PFSK-1 (cell line): ENCODE measurements at regions not wholly inside any gene's neighbourhood (a gene's known extent, or its start where the extent isn't known, plus 50 kb on each side); places are given as distances from the start of the nearest gene placed in this dataset.

ENCODE experiments used
- FOXP2 ChIP-seq: optimal IDR thresholded peaks from 2 replicates; pipeline ENCODE3; 2011; ENCODE audit warnings: borderline replicate concordance, control low read depth, inconsistent platforms; ENCODE audit not compliant: insufficient read depth; ENCODE audit errors: extremely low read length, extremely low read depth
- POLR2AphosphoS5 ChIP-seq: IDR thresholded peaks from 2 replicates; pipeline ENCODE4 v1.6.1; 2012; ENCODE audit warnings: low read depth, mild to moderate bottlenecking, control low read depth, low read length, moderate library complexity
- REST ChIP-seq, 2 experiments: IDR thresholded peaks; 2 replicates each; pipeline versions ENCODE4 v1.6.1 to v1.8.0; 2011 to 2012; ENCODE audit warnings: low read depth in 2 of 2, low read length in 2 of 2, control low read depth in 1 of 2, inconsistent platforms in 1 of 2, mild to moderate bottlenecking in 1 of 2, moderate library complexity in 1 of 2; ENCODE audit not compliant: insufficient read depth in 1 of 2
- TAF1 ChIP-seq: IDR thresholded peaks from 2 replicates; pipeline ENCODE4 v1.6.1; 2012; ENCODE audit warnings: low read length, control low read depth, borderline replicate concordance; ENCODE audit not compliant: insufficient read depth

- no peak for TF ChIP-seq TAF1
- no peak for TF ChIP-seq POLR2AphosphoS5
- no peak for TF ChIP-seq REST (IDR thresholded peaks at IDR 0.05; ENCODE audit: insufficient read depth in 1 of 2, low read depth in 2 of 2, low read length in 2 of 2)
- no peak for TF ChIP-seq FOXP2
These were observed 372.1 kb downstream of the DTWD2 start for GRCh38 chr5:118616281-118616680.
